Thymus (tissue), 11 donors: ENCODE measurements at regions not wholly inside any gene's neighbourhood (a gene's known extent, or its start where the extent isn't known, plus 50 kb on each side); places are given as distances from the start of the nearest gene placed in this dataset.

Source experiments
- DNase-seq, 9 donors: peaks; one replicate each; pipeline ENCODE4 v3.0.0-alpha.2; 2013; ENCODE audit warnings: low spot score in 9 of 9, low read depth in 6 of 9, missing footprints in 1 of 9
- H3K27ac ChIP-seq, 2 donors: one replicate each; pipeline ENCODE4 v1.5.1; 2013; ENCODE audit warnings: control low read depth in 1 of 2, low read depth in 1 of 2, low read length in 1 of 2, mild to moderate bottlenecking in 1 of 2, moderate library complexity in 1 of 2
- H3K27me3 ChIP-seq, 2 donors: one replicate each; pipeline ENCODE4 v1.5.1; 2013; ENCODE audit warnings: low read length in 1 of 2; ENCODE audit not compliant: control insufficient read depth in 2 of 2, insufficient read depth in 1 of 2
- H3K36me3 ChIP-seq, 2 donors: one replicate each; pipeline ENCODE4 v1.5.1; 2013; ENCODE audit warnings: low read length in 1 of 2, mild to moderate bottlenecking in 1 of 2, moderate library complexity in 1 of 2; ENCODE audit not compliant: control insufficient read depth in 2 of 2, insufficient read depth in 2 of 2
- H3K4me1 ChIP-seq, 2 donors: one replicate each; pipeline ENCODE4 v1.5.1; 2013; ENCODE audit warnings: low read length in 2 of 2; ENCODE audit not compliant: control insufficient read depth in 2 of 2, insufficient read depth in 2 of 2
- H3K4me3 ChIP-seq, 2 donors: one replicate each; pipeline ENCODE4 v1.5.1; 2013; ENCODE audit warnings: low read length in 2 of 2, control low read depth in 1 of 2, mild to moderate bottlenecking in 1 of 2
- H3K9me3 ChIP-seq, 2 donors: one replicate each; pipeline ENCODE4 v1.5.1; 2013; ENCODE audit warnings: low read length in 1 of 2, mild to moderate bottlenecking in 1 of 2; ENCODE audit not compliant: control insufficient read depth in 2 of 2, insufficient read depth in 1 of 2
- WGBS: extraction: QIAGEN DNeasy Blood & Tissue Kit; methylation state at CpG from one replicate; pipeline ENCODE4 v1.1.7; 2013; 5-methylcytosine and 5-hydroxymethylcytosine counted together
- donor health status: healthy.

DNA sequence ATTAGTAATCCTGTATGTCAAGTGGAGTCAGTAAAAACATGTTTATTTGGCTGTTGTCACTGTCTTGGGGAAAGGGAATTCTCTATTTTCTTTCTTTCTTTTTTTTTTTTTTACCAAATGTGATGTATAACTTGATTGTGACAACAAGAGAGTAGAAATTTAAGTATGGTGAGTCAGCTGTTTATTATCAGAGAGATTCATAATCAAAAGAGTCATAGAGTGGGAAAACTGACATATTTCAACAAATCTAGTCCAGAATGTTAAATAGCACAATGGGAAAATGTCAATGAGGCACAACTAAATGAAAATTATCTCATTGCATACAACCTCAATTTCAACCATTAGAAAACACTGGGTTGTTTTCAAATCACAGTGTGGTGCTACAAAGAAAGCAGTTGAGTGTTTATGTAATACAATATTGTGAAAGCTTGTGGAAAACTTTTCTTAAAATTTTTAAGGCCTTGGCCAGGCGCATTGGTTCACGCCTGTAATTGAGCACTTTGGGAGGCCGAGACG lies 111.9 kb upstream of the DTNA start:
- Histone ChIP-seq H3K36me3 (no peaks in the 10 kb centered on the region), H3K27ac (no peak overlapping the region), H3K4me3 (no peak overlapping the region), H3K27me3 (no peaks in the 10 kb centered on the region), H3K9me3 (no peaks in the 10 kb centered on the region), H3K4me1 (no peaks in the 10 kb centered on the region)
- DNase-seq: no peak
- 97% methylated on average over 4 of the region's 4 CpGs for whole genome bisulfite sequencing

DNA sequence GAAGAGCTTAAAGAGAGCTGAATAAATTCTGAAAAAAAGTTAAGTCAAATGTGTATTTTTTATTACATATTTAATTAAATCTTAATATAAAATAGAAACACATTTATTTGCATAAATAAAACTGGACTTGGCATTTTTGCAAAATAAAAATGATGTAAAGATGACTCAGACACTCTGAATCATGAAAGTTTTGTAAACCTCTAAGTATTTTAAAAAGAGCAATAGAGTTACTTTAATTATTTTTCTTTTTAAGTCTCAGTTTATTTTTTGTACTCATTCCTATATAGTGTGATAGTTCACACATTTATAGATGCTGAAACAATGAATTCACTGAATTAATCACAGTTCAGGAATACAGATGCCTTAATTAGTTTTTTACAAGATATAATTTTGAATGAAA lies 109.9 kb upstream of the DTNA start:
- Histone ChIP-seq H3K4me3 (no peak overlapping the region), H3K36me3 (no peaks in the 10 kb centered on the region), H3K27ac (no peak overlapping the region), H3K27me3 (no peaks in the 10 kb centered on the region), H3K9me3 (no peaks in the 10 kb centered on the region), H3K4me1 (no peaks in the 10 kb centered on the region)
- no peak for DNase-seq

DNA sequence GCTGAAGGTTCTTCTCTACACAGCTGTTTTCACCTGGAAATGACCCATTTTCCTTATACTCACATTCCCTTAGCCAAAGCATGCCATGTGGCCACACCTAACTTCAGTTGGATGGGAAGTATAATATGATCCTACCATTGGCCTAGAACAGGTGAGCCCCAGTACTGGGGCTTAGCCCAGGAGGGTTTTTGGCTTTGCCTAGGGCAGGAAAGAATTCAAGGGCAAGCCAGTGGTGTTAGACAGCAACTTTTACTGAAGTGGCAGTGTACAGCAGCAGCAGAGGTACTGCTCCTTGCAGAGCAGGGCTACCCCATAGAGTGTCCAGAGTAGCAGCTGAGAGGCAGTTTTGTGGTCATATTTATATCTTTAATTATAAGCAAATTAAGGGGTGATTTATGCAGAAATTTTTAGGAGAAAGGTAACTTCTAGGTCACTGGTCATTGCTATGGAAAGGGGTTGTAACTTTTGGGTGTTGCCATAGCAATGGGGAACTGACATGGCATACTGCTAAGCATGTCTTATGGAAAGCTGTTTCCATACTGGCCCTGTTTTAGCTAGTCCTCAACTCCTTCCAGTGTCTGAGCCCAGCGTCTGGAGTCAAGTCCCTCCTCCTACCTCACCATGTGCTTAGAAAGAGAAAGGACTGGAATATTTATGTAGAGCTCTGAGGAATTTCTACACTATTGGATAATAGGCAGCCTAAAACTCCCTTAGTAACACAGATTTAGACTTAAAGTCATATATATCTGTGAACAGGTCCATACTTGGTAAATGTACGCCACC lies 109.0 kb upstream of the DTNA start:
- Histone ChIP-seq H3K36me3 (no peaks in the 10 kb centered on the region), H3K4me3 (no peak overlapping the region), H3K27ac (no peak overlapping the region), H3K4me1 (no peaks in the 10 kb centered on the region), H3K9me3 (no peaks in the 10 kb centered on the region), H3K27me3 (no peaks in the 10 kb centered on the region)
- DNase-seq: no peak
- WGBS: 100% methylated on average over 2 of the region's 2 CpGs

DNA sequence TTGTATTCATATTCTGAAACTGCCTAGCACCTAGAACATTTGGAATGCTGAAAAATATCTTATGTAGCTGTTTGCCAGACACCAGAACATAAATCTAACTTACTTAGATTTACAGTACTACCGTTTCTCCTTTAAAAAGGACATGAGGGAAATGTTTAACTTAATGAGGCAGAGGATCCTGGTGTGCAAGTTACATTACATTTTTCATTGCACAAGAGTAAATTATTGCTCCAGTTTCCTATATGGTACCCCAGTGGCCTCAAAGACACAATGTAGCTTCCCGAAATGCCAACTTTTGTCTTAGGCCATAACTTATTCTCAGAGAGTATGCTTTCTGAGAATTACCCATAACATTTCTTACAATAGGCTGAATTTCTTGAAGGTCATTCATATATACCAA lies 105.5 kb upstream of the DTNA start:
- H3K27ac ChIP-seq: no peak overlapping the region
- no peak for DNase-seq
- 56% methylated on average over 2 of the region's 2 CpGs for WGBS

DNA sequence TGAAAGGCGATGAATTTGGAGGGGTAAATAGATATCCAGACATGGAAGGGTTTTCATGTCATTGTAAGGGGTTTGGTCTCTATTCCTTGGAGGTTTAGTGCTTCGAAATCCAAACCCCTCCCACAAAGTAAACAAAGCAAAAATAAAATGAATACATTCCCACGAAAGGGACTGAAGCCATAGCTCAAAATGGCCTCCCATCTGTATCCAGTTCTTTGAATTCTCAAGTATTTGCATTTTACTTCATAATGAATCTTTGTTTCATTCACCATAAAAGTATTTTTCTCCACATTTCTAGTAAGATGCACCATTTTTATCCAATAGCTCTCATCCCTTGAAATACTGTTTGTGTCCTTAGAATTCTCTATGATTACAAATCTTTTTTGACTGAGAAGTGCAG lies 103.2 kb upstream of the DTNA start:
- H3K4me1 ChIP-seq: no peaks in the 10 kb centered on the region
- 86% methylated on average over 3 of the region's 3 CpGs for WGBS
- H3K27ac ChIP-seq: no peak overlapping the region
- no peak for DNase-seq
- H3K36me3 ChIP-seq: no peaks in the 10 kb centered on the region
- no peaks in the 10 kb centered on the region for H3K9me3 ChIP-seq
- H3K4me3 ChIP-seq: no peak overlapping the region
- no peaks in the 10 kb centered on the region for H3K27me3 ChIP-seq

More for the DNA sequence above, 105.5 kb upstream of the DTNA start:
- Histone ChIP-seq H3K9me3 (no peaks in the 10 kb centered on the region), H3K4me3 (no peak overlapping the region), H3K4me1 (no peaks in the 10 kb centered on the region), H3K27me3 (no peaks in the 10 kb centered on the region), H3K36me3 (no peaks in the 10 kb centered on the region)

DNA sequence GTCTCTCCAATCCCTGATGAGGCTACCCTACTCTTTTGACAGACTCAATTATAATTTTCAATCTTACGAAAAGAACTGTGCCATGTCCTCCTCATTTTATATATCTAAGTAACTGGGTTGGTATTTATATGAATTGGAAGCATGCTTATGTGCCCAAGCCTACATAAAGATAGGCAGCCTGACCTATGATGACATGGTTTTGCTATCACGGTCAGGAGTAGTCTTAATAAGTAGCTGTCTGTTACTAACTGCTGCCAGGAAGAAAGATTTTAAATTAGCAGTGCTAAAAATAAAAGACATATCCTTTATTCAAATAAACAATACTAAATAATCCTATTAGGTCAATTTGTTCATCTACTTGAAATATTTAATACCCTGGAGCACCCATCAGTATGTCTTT lies 102.0 kb upstream of the DTNA start:
- no peaks in the 10 kb centered on the region for H3K4me1 ChIP-seq
- no peak for DNase-seq
- 94% methylated on average over 2 of the region's 2 CpGs for WGBS
- H3K9me3 ChIP-seq: no peaks in the 10 kb centered on the region
- H3K27ac ChIP-seq: no peak overlapping the region
- H3K4me3 ChIP-seq: no peak overlapping the region
- H3K36me3 ChIP-seq: no peaks in the 10 kb centered on the region
- H3K27me3 ChIP-seq: no peaks in the 10 kb centered on the region

DNA sequence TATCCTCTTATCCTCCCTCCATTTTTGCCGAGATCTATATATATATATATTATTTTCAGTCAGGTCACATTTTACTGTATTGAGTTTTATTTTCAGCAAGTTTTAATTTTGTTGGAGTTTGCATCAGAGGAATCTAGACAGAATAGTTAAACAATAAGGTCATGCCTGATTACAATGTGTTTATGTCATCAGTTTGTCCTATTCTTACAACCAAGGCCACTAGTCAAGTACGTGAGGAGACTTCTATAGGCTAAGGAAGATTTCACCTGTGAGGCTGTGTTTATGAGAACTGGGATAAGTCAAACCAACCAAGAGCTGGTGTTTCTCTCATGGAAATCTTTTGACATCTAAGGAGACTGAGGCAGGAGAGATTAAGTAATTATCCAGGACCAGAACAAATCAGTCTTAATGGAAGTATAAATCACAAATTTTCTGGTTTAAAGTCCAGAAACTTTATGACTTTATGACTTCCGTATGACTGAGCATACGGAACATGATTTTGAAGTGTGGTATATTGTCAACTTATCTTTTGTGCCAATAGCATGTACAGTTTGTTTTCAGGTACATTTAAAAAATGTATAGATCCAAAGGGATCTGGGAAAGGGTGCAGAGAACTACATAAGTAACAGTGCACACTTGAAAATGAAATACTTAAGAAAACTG lies 100.0 kb upstream of the DTNA start:
- no peaks in the 10 kb centered on the region for H3K27me3 ChIP-seq
- whole genome bisulfite sequencing: 94% methylated on average over 4 of the region's 4 CpGs
- H3K4me1 ChIP-seq: no peaks in the 10 kb centered on the region
- H3K36me3 ChIP-seq: no peaks in the 10 kb centered on the region
- no peaks in the 10 kb centered on the region for H3K9me3 ChIP-seq
- H3K4me3 ChIP-seq: no peak overlapping the region
- DNase-seq: no peak
- H3K27ac ChIP-seq: no peak overlapping the region

DNA sequence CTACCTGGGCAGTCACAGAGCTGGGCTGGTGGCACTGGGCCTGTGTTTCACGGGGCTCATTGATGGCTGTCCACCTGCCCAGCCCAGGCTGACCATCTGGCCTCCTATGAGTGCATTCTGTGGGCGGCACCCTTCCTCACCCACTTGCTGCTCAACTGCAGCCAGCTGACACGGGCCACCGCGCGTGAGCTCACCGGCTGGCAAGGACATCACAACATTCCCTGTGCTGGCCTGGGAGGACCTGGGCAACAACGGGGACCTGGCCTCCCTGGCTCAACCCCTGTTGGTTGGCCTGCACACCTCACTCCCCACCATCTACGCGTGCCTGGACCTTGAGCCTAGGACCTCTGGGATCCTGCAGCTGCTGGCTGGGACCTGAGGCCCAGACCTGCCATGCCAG lies 98.2 kb upstream of the DTNA start:
- WGBS: 94% methylated on average over 10 of the region's 10 CpGs
- DNase-seq: no peak
- Histone ChIP-seq H3K36me3 (no peaks in the 10 kb centered on the region), H3K4me3 (no peak overlapping the region), H3K9me3 (no peaks in the 10 kb centered on the region), H3K27me3 (no peaks in the 10 kb centered on the region), H3K4me1 (no peaks in the 10 kb centered on the region), H3K27ac (no peak overlapping the region)

DNA sequence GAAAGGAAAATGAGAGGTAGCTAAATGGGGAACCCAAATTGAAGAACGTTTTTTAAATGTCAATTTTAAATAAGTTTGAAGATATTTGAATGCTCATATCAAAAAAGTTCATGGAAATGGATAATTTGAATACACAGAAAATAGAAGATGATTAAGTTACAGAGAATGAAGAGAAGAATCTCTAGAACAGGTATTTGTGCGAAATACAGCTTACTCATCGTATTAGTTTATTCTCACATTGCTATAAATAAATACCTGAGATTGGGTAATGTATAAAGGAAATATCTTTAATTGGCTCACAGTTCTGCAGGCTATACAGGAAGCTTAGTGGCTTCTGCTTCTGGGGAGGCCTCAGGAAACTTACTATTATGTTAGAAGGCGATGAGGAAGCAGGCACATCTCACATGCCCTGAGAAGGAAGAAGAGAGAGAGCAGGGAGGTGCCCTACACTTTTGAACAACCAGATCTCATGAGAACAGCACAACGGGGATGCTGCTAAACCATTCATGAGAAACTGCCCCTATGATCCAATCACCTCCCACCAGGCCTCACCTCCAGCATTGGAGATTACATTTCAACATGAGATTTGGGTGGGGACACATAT lies 89.7 kb upstream of the DTNA start:
- 90% methylated on average over 5 of the region's 5 CpGs for WGBS
- Histone ChIP-seq H3K4me1 (no peaks in the 10 kb centered on the region), H3K9me3 (no peaks in the 10 kb centered on the region), H3K27ac (no peak overlapping the region), H3K27me3 (no peaks in the 10 kb centered on the region), H3K4me3 (no peak overlapping the region), H3K36me3 (no peaks in the 10 kb centered on the region)
- no peak for DNase-seq
